Activated CD4-positive, alpha-beta T cell treated with anti-CD3 and anti-CD28 coated beads, Interleukin-2, amount 10 ng/mL, durations not matched to agents 24 days and 14 days (primary cell): ENCODE measurements at regions not wholly inside any gene's neighbourhood (a gene's known extent, or its start where the extent isn't known, plus 50 kb on each side); places are given as distances from the start of the nearest gene placed in this dataset.

Experiments used
- DNase-seq: peaks from one replicate; pipeline ENCODE4 v3.0.0; 2022
- H3K27ac Mint-ChIP-seq: one replicate; pipeline ENCODE4 v1.8.0; 2022; ENCODE audit warnings: mild to moderate bottlenecking, mixed read lengths
- H3K27me3 Mint-ChIP-seq: one replicate; pipeline ENCODE4 v1.8.0; 2022; ENCODE audit warnings: mixed read lengths
- H3K36me3 Mint-ChIP-seq: one replicate; pipeline ENCODE4 v1.8.0; 2022; ENCODE audit warnings: low read depth, mild to moderate bottlenecking, mixed read lengths
- H3K4me1 Mint-ChIP-seq: one replicate; pipeline ENCODE4 v1.8.0; 2021; ENCODE audit warnings: mixed read lengths
- H3K4me3 Mint-ChIP-seq: one replicate; pipeline ENCODE4 v1.8.0; 2022; ENCODE audit warnings: mild to moderate bottlenecking, moderate library complexity, mixed read lengths
- H3K9me3 Mint-ChIP-seq: one replicate; pipeline ENCODE4 v1.8.0; 2021; ENCODE audit warnings: mixed read lengths
- intact Hi-C: fragments of 100-400 bp; cut with micrococcal nuclease; formaldehyde crosslinking; loops from one replicate; pipeline ENCODE4 v1.15.1; 2023

DNA sequence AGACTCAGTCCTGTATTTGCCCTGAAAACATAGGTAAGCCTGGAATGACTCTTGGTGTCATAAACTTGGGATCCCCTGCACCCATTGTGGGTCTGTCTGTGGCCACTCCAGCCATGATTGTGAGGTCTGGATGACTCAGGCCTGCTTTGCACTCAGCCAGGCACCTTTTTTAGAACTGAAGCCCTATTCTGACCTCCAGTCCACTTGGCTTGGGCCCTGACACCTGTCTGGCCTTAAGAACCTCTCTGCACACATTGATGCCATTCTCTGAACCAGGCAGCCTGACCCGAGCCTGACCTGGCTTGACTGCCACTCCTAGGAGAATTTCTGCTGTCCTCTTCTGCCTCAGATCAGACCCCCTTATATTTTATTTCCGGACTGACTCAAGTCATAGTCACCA lies 383.7 kb downstream of the MAFB start:
- no peak for DNase-seq
- Mint-ChIP-seq H3K27ac (no peak overlapping the region), H3K27me3 (no peaks in the 10 kb centered on the region), H3K9me3 (no peaks in the 10 kb centered on the region), H3K36me3 (no peaks in the 10 kb centered on the region), H3K4me3 (no peak overlapping the region), H3K4me1 (no peaks in the 10 kb centered on the region)
- intact Hi-C loops, result no loop called here

DNA sequence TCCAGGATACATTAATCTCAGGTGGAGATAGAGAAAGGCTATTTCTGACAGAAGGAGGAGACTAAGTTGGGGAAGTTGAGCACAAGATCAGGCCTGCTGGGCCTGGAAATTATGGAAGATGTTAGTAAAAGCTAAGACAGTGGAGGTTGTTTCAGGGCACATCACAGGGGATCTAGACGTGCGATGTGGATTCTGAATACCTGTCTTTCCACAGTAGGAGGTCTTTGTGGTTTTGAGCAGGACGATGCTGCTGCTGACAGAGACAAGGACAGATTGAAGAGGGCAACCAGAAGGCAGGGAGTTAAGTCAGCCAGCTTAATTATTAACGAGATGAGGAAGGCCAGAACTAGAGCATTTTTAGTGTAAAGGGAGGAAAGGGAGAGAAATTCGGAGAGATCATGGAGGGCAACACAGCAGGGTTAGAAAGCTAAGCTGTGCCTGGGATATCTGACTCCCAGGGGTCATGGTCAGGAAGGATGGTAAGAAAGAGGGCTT lies 384.9 kb downstream of the MAFB start:
- no peak for DNase-seq
- Mint-ChIP-seq H3K4me3 (no peak overlapping the region), H3K27ac (no peak overlapping the region), H3K27me3 (no peaks in the 10 kb centered on the region), H3K9me3 (no peaks in the 10 kb centered on the region), H3K36me3 (no peaks in the 10 kb centered on the region), H3K4me1 (no peaks in the 10 kb centered on the region)
- intact Hi-C loops, result no loop called here

GRCh38 chr20:40294747-40295146 lies 394.3 kb downstream of the MAFB start:
- no peak overlapping the region for H3K27ac Mint-ChIP-seq
- no peaks in the 10 kb centered on the region for H3K9me3 Mint-ChIP-seq
- intact Hi-C loops, result no loop called here
- H3K36me3 Mint-ChIP-seq, result no peaks in the 10 kb centered on the region
- H3K4me1 Mint-ChIP-seq, result no peaks in the 10 kb centered on the region
- DNase-seq, result no peak
- no peaks in the 10 kb centered on the region for H3K27me3 Mint-ChIP-seq
- H3K4me3 Mint-ChIP-seq, result no peak overlapping the region

- H3K27me3 Mint-ChIP-seq, result no peaks in the 10 kb centered on the region
- H3K4me3 Mint-ChIP-seq, result no peak overlapping the region
- intact Hi-C loops, result no loop called here
- H3K4me1 Mint-ChIP-seq, result no peaks in the 10 kb centered on the region
- H3K27ac Mint-ChIP-seq, result no peak overlapping the region
- no peaks in the 10 kb centered on the region for H3K36me3 Mint-ChIP-seq
- H3K9me3 Mint-ChIP-seq, result no peaks in the 10 kb centered on the region
- no peak for DNase-seq
These were observed 394.9 kb downstream of the MAFB start for GRCh38 chr20:40294175-40294574.

- DNase-seq, result no peak
- intact Hi-C loops, result no loop called here
- Mint-ChIP-seq H3K27ac (no peak overlapping the region), H3K4me3 (no peak overlapping the region), H3K36me3 (no peaks in the 10 kb centered on the region), H3K27me3 (no peaks in the 10 kb centered on the region), H3K4me1 (no peaks in the 10 kb centered on the region), H3K9me3 (no peaks in the 10 kb centered on the region)
These were observed 395.3 kb downstream of the MAFB start for GRCh38 chr20:40293740-40294139.

DNA sequence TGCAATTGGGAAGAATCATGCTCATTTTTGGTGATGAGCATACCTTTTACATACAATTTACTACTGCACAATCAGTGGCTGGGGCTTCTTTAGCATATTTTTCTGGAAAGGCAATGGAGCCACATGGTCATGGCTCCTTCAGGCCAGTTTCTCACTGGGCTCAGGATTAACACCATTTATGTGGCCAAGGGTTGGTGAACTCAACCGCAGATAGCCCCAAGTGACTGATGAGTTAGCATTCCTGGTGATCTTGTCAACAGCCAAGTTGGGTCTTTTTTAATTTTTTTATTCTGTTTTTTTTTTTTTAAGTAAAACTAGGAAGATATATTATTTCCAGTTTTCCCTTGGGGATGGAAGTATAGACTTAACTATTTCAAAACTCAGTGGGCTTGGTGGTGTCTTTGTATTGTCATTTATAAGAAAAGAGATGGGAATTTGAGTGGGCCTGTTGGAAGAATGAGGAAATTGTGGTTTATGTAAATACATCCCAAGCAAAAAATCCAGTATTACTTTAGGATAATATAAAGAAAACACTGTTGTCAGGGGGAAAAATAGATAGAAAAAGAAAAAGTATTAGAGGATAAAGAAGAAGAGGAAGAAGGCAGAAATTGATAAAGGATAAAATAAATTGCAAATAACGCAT lies 397.4 kb downstream of the MAFB start:
- Mint-ChIP-seq H3K36me3 (no peaks in the 10 kb centered on the region), H3K4me1 (no peaks in the 10 kb centered on the region), H3K27ac (no peak overlapping the region), H3K27me3 (no peaks in the 10 kb centered on the region), H3K4me3 (no peak overlapping the region), H3K9me3 (no peaks in the 10 kb centered on the region)
- intact Hi-C loops, result no loop called here
- DNase-seq, result no peak

- no peaks in the 10 kb centered on the region for H3K36me3 Mint-ChIP-seq
- H3K4me3 Mint-ChIP-seq, result no peak overlapping the region
- no peaks in the 10 kb centered on the region for H3K4me1 Mint-ChIP-seq
- intact Hi-C loops, result no loop called here
- DNase-seq, result no peak
- H3K9me3 Mint-ChIP-seq, result no peaks in the 10 kb centered on the region
- no peaks in the 10 kb centered on the region for H3K27me3 Mint-ChIP-seq
- H3K27ac Mint-ChIP-seq, result no peak overlapping the region
These were observed 401.4 kb downstream of the MAFB start for GRCh38 chr20:40287683-40288082.

- no peaks in the 10 kb centered on the region for H3K4me1 Mint-ChIP-seq
- no peaks in the 10 kb centered on the region for H3K36me3 Mint-ChIP-seq
- no peak overlapping the region for H3K4me3 Mint-ChIP-seq
- no peak for DNase-seq
- intact Hi-C loops, result no loop called here
- no peaks in the 10 kb centered on the region for H3K9me3 Mint-ChIP-seq
- H3K27ac Mint-ChIP-seq, result no peak overlapping the region
- no peaks in the 10 kb centered on the region for H3K27me3 Mint-ChIP-seq
These were observed 402.0 kb downstream of the MAFB start for GRCh38 chr20:40286975-40287531.

- Mint-ChIP-seq H3K27ac (no peak overlapping the region), H3K36me3 (no peaks in the 10 kb centered on the region), H3K4me1 (no peaks in the 10 kb centered on the region), H3K9me3 (no peaks in the 10 kb centered on the region), H3K27me3 (no peaks in the 10 kb centered on the region), H3K4me3 (no peak overlapping the region)
- DNase-seq, result no peak
- intact Hi-C loops, result no loop called here
These were observed 404.4 kb downstream of the MAFB start for GRCh38 chr20:40284611-40285010.

DNA sequence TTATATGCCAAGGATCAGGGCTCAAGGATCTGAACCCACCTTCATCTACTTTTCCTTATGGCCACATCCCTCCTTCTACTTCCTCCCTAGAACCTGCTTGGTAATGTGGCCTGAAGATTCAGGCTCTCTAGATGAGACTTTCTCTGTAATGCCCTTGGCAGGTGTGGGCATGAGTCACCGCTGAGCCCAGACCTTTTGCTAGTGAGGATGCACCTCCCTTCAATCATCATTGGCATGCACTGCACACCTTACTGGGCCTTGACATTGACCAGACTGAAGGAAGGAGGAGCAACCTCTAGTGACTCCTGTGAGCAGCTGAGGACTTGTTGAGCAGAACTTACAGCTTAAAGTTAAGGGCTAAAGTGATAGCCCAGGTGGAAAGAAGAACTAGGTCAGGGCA lies 405.3 kb downstream of the MAFB start:
- no peak overlapping the region for H3K4me3 Mint-ChIP-seq
- H3K27ac Mint-ChIP-seq, result no peak overlapping the region
- DNase-seq, result no peak
- intact Hi-C loops, result no loop called here
- no peaks in the 10 kb centered on the region for H3K36me3 Mint-ChIP-seq
- H3K9me3 Mint-ChIP-seq, result no peaks in the 10 kb centered on the region
- H3K27me3 Mint-ChIP-seq, result no peaks in the 10 kb centered on the region
- H3K4me1 Mint-ChIP-seq, result no peaks in the 10 kb centered on the region

DNA sequence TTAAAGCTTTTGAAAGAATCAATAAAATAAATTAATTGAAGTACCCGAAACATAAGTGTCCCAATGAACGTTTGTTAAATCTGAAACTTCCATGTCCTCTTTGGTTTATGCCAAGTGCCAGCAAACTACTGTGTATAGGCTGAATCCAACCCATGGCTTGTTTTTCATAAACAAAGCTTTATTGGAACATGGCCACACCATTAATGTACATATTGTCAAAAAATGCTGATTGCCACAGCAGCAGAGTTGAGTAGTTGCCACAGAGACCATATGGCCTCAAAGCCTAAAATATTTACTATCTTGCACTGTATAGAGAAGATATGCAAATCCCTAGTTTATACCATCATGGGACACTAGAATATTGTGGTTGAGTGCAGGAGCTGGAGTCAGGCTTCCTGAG lies 406.1 kb downstream of the MAFB start:
- intact Hi-C loops, result no loop called here
- Mint-ChIP-seq H3K9me3 (no peaks in the 10 kb centered on the region), H3K27ac (no peak overlapping the region)

DNA sequence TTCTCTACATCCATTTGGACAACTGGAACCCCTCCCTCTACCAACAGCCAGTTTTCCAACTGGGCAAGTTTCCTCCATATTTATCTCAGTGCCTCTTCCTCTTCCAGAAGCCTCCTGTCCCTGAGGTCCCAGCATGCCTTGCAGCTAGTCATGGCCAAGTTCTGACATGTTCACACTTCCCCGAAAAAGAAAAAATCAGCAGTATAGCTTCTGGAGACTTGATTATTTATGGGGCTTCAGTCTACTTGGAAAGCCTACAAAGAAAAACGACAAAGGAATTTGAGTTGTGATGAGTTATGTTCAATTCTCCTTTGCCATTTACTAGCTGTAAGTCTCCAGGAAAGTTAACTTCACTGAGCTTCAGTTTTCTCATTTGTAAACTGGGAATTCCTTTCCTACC lies 406.5 kb downstream of the MAFB start:
- H3K9me3 Mint-ChIP-seq, result no peaks in the 10 kb centered on the region
- intact Hi-C loops, result no loop called here
- no peak overlapping the region for H3K27ac Mint-ChIP-seq
- no peak overlapping the region for H3K4me3 Mint-ChIP-seq
- H3K4me1 Mint-ChIP-seq, result no peaks in the 10 kb centered on the region
- no peak for DNase-seq
- no peaks in the 10 kb centered on the region for H3K36me3 Mint-ChIP-seq
- no peaks in the 10 kb centered on the region for H3K27me3 Mint-ChIP-seq

More for the DNA sequence above, 406.1 kb downstream of the MAFB start:
- Mint-ChIP-seq H3K4me1 (no peaks in the 10 kb centered on the region), H3K4me3 (no peak overlapping the region), H3K36me3 (no peaks in the 10 kb centered on the region), H3K27me3 (no peaks in the 10 kb centered on the region)
- no peak for DNase-seq

GRCh38 chr20:40280616-40281015 lies 408.4 kb downstream of the MAFB start:
- Mint-ChIP-seq H3K9me3 (no peaks in the 10 kb centered on the region), H3K27me3 (no peaks in the 10 kb centered on the region), H3K36me3 (no peaks in the 10 kb centered on the region), H3K4me1 (no peaks in the 10 kb centered on the region), H3K27ac (no peak overlapping the region), H3K4me3 (no peak overlapping the region)
- intact Hi-C loops, result no loop called here
- no peak for DNase-seq

- Mint-ChIP-seq H3K27me3 (no peaks in the 10 kb centered on the region), H3K9me3 (no peaks in the 10 kb centered on the region), H3K4me3 (no peak overlapping the region), H3K36me3 (no peaks in the 10 kb centered on the region), H3K4me1 (no peaks in the 10 kb centered on the region), H3K27ac (no peak overlapping the region)
- DNase-seq, result no peak
- intact Hi-C loops, result no loop called here
These were observed 409.6 kb downstream of the MAFB start for GRCh38 chr20:40279390-40279789.

GRCh38 chr20:40278673-40279072 lies 410.4 kb downstream of the MAFB start:
- intact Hi-C loops, result no loop called here
- H3K27ac Mint-ChIP-seq, result no peak overlapping the region
- no peaks in the 10 kb centered on the region for H3K36me3 Mint-ChIP-seq
- no peaks in the 10 kb centered on the region for H3K27me3 Mint-ChIP-seq
- no peaks in the 10 kb centered on the region for H3K9me3 Mint-ChIP-seq
- no peak for DNase-seq
- no peaks in the 10 kb centered on the region for H3K4me1 Mint-ChIP-seq
- H3K4me3 Mint-ChIP-seq, result no peak overlapping the region
